Retinal pigment epithelial cell (primary cell): ENCODE measurements at regions not wholly inside any gene's neighbourhood (a gene's known extent, or its start where the extent isn't known, plus 50 kb on each side); places are given as distances from the start of the nearest gene placed in this dataset.

Experiments used
- DNase-seq: peaks from one replicate; pipeline ENCODE4 v3.0.0-alpha.2; 2010; ENCODE audit warnings: low read depth
- H3K4me3 ChIP-seq: 2 replicates; pipeline ENCODE4 v1.5.1; 2011; ENCODE audit warnings: mild to moderate bottlenecking, low read length, control low read depth, moderate library complexity
- CTCF ChIP-seq: conservative IDR thresholded peaks from 2 replicates; pipeline ENCODE4 v1.5.1; 2011; ENCODE audit warnings: low read depth, low read length, control low read depth, inconsistent platforms

GRCh38 chr4:14458463-14458862, 543.8 kb upstream of the CPEB2 start:
- TF ChIP-seq CTCF, result no peak
- DNase-seq, result no peak
- H3K4me3 ChIP-seq, result no peak overlapping the region

- TF ChIP-seq CTCF, result no peak
- H3K4me3 ChIP-seq, result no peak overlapping the region
- DNase-seq, result no peak
Measured at GRCh38 chr4:14465057-14465456, 537.2 kb upstream of the CPEB2 start.

DNA sequence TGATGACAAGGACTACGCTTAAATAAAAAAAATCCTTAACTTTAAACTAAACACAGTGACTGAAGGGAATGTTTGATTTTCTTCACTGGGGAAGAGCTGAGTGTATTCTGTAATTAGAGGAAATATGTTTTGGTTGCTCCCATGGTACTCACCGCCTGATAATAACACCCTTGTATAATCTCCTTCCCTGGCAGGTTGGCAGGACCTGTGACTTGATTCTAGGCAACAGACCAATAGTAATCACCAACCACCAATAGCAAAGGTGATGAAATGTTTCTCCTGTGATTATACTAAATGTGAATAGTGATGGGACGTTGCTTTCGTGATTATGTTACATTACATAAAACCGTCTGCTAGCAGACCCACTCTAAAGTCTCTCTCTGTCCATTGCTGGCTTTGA, 536.8 kb upstream of the CPEB2 start:
- no peak for DNase-seq
- no peak for TF ChIP-seq CTCF
- H3K4me3 ChIP-seq, result no peak overlapping the region

- DNase-seq, result no peak
- no peak overlapping the region for H3K4me3 ChIP-seq
- no peak for TF ChIP-seq CTCF
Measured at GRCh38 chr4:14478504-14478903, 523.8 kb upstream of the CPEB2 start.

- no peak for TF ChIP-seq CTCF
- no peak overlapping the region for H3K4me3 ChIP-seq
- DNase-seq, result no peak
Measured at GRCh38 chr4:14496408-14496807, 505.9 kb upstream of the CPEB2 start.

- no peak overlapping the region for H3K4me3 ChIP-seq
- TF ChIP-seq CTCF, result no peak
- no peak for DNase-seq
Measured at GRCh38 chr4:14496969-14497368, 505.3 kb upstream of the CPEB2 start.

DNA sequence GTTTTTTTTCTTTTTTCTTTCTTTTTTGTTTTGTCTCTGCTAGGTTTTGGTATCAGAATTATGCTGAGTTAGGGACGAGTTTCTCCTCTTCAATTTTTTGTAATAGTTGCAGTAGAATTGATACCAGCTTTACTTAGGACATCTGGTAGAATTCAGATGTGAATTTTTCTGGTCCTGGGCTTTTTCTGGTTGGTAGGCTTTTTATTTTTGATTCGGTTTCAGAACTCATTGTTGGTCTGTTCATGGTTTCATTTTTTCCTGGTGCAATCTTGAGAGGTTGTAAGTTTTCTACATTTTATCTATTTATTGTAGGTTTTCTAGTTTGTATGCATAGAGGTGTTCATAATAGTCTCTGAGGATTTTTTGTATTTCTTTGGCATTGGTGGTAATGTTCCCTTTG, 498.1 kb upstream of the CPEB2 start:
- DNase-seq, result no peak
- TF ChIP-seq CTCF, result no peak
- H3K4me3 ChIP-seq, result no peak overlapping the region
